Dendritic cell treated with granulocyte-macrophage colony-stimulating factor and Interleukin-4, amounts not matched to agents 40 ng/mL and 50 ng/mL, for 4 days (primary cell): ENCODE measurements at regions not wholly inside any gene's neighbourhood (a gene's known extent, or its start where the extent isn't known, plus 50 kb on each side); places are given as distances from the start of the nearest gene placed in this dataset.

ENCODE experiments used
- H3K27ac Mint-ChIP-seq: one replicate; pipeline ENCODE4 v1.8.0; 2022; ENCODE audit warnings: mild to moderate bottlenecking, mixed read lengths
- H3K27me3 Mint-ChIP-seq: one replicate; pipeline ENCODE4 v1.8.0; 2022; ENCODE audit warnings: mild to moderate bottlenecking, mixed read lengths
- H3K36me3 Mint-ChIP-seq: one replicate; pipeline ENCODE4 v1.8.0; 2022; ENCODE audit warnings: low read depth, mixed read lengths
- H3K4me1 Mint-ChIP-seq: one replicate; pipeline ENCODE4 v1.8.0; 2022; ENCODE audit warnings: low read depth, mixed read lengths
- H3K4me3 Mint-ChIP-seq: one replicate; pipeline ENCODE4 v1.8.0; 2022; ENCODE audit warnings: mild to moderate bottlenecking, moderate library complexity, mixed read lengths
- H3K9me3 Mint-ChIP-seq: one replicate; pipeline ENCODE4 v1.8.0; 2022; ENCODE audit warnings: mixed read lengths
- intact Hi-C: fragments of 100-400 bp; cut with micrococcal nuclease; formaldehyde crosslinking; loops from one replicate; pipeline ENCODE4 v1.15.0; 2022

- Mint-ChIP-seq H3K4me3 (no peak overlapping the region), H3K36me3 (no peaks in the 10 kb centered on the region), H3K4me1 (no peaks in the 10 kb centered on the region), H3K27me3 (no peaks in the 10 kb centered on the region), H3K27ac (no peak overlapping the region), H3K9me3 (peaks cover 6% of the 10 kb centered on the region)
- intact Hi-C loops: no loop called here
These were observed 86.5 kb downstream of the MTRR start for GRCh38 chr5:7955476-7955875.

GRCh38 chr5:7957329-7957728 is 88.4 kb downstream of the MTRR start:
- H3K27ac Mint-ChIP-seq: no peak overlapping the region

GRCh38 chr5:7960142-7960541 is 91.2 kb downstream of the MTRR start:
- Mint-ChIP-seq H3K27me3 (no peaks in the 10 kb centered on the region), H3K27ac (no peak overlapping the region), H3K36me3 (no peaks in the 10 kb centered on the region), H3K9me3 (no peaks in the 10 kb centered on the region), H3K4me3 (no peak overlapping the region), H3K4me1 (no peaks in the 10 kb centered on the region)
- intact Hi-C loops: no loop called here

More at GRCh38 chr5:7957329-7957728, 88.4 kb downstream of the MTRR start:
- Mint-ChIP-seq H3K36me3 (no peaks in the 10 kb centered on the region), H3K4me1 (no peaks in the 10 kb centered on the region), H3K9me3 (no peaks in the 10 kb centered on the region), H3K4me3 (no peak overlapping the region), H3K27me3 (no peaks in the 10 kb centered on the region)
- intact Hi-C loops: no loop called here

- intact Hi-C loops: no loop called here
- H3K4me1 Mint-ChIP-seq: no peaks in the 10 kb centered on the region
- H3K36me3 Mint-ChIP-seq: no peaks in the 10 kb centered on the region
- no peak overlapping the region for H3K27ac Mint-ChIP-seq
- no peaks in the 10 kb centered on the region for H3K9me3 Mint-ChIP-seq
- H3K4me3 Mint-ChIP-seq: no peak overlapping the region
- no peaks in the 10 kb centered on the region for H3K27me3 Mint-ChIP-seq
These were observed 92.6 kb downstream of the MTRR start for GRCh38 chr5:7961540-7961939.

- no peaks in the 10 kb centered on the region for H3K4me1 Mint-ChIP-seq
- intact Hi-C loops: no loop called here
- no peak overlapping the region for H3K4me3 Mint-ChIP-seq
- no peaks in the 10 kb centered on the region for H3K27me3 Mint-ChIP-seq
- H3K9me3 Mint-ChIP-seq: peaks cover 9% of the 10 kb centered on the region
- H3K27ac Mint-ChIP-seq: no peak overlapping the region
- no peaks in the 10 kb centered on the region for H3K36me3 Mint-ChIP-seq
These were observed 101.9 kb downstream of the MTRR start for GRCh38 chr5:7970816-7971215.

GRCh38 chr5:7976411-7977190 is 107.7 kb downstream of the MTRR start:
- no peaks in the 10 kb centered on the region for H3K4me1 Mint-ChIP-seq
- H3K27ac Mint-ChIP-seq: no peak overlapping the region
- peaks cover 9% of the 10 kb centered on the region for H3K9me3 Mint-ChIP-seq
- intact Hi-C loops: no loop called here
- no peak overlapping the region for H3K4me3 Mint-ChIP-seq
- H3K36me3 Mint-ChIP-seq: no peaks in the 10 kb centered on the region
- H3K27me3 Mint-ChIP-seq: no peaks in the 10 kb centered on the region

- H3K9me3 Mint-ChIP-seq: no peaks in the 10 kb centered on the region
- H3K36me3 Mint-ChIP-seq: no peaks in the 10 kb centered on the region
- no peaks in the 10 kb centered on the region for H3K27me3 Mint-ChIP-seq
- intact Hi-C loops: no loop called here
- H3K4me1 Mint-ChIP-seq: no peaks in the 10 kb centered on the region
- no peak overlapping the region for H3K27ac Mint-ChIP-seq
- H3K4me3 Mint-ChIP-seq: no peak overlapping the region
These were observed 109.2 kb downstream of the MTRR start for GRCh38 chr5:7978114-7978513.

- Mint-ChIP-seq H3K9me3 (no peaks in the 10 kb centered on the region), H3K4me3 (no peak overlapping the region), H3K27ac (no peak overlapping the region), H3K27me3 (no peaks in the 10 kb centered on the region), H3K36me3 (no peaks in the 10 kb centered on the region), H3K4me1 (no peaks in the 10 kb centered on the region)
- intact Hi-C loops: no loop called here
These were observed 110.0 kb downstream of the MTRR start for GRCh38 chr5:7978991-7979390.

- Mint-ChIP-seq H3K4me1 (no peaks in the 10 kb centered on the region), H3K4me3 (no peak overlapping the region), H3K36me3 (no peaks in the 10 kb centered on the region), H3K27ac (no peak overlapping the region), H3K9me3 (no peaks in the 10 kb centered on the region), H3K27me3 (no peaks in the 10 kb centered on the region)
- intact Hi-C loops: no loop called here
These were observed 111.9 kb downstream of the MTRR start for GRCh38 chr5:7980881-7981280.

- no peaks in the 10 kb centered on the region for H3K27me3 Mint-ChIP-seq
- intact Hi-C loops: no loop called here
- no peaks in the 10 kb centered on the region for H3K9me3 Mint-ChIP-seq
- no peaks in the 10 kb centered on the region for H3K36me3 Mint-ChIP-seq
- H3K4me3 Mint-ChIP-seq: no peak overlapping the region
- no peaks in the 10 kb centered on the region for H3K4me1 Mint-ChIP-seq
- H3K27ac Mint-ChIP-seq: no peak overlapping the region
These were observed 114.5 kb downstream of the MTRR start for GRCh38 chr5:7983433-7983832.

GRCh38 chr5:7991125-7991821 is 122.3 kb downstream of the MTRR start:
- Mint-ChIP-seq H3K27ac (no peak overlapping the region), H3K36me3 (no peaks in the 10 kb centered on the region), H3K9me3 (peaks cover 14% of the 10 kb centered on the region), H3K27me3 (no peaks in the 10 kb centered on the region), H3K4me1 (no peaks in the 10 kb centered on the region), H3K4me3 (no peak overlapping the region)
- intact Hi-C loops: no loop called here

GRCh38 chr5:7995688-7996294 is 126.8 kb downstream of the MTRR start:
- Mint-ChIP-seq H3K36me3 (no peaks in the 10 kb centered on the region), H3K4me3 (no peak overlapping the region), H3K9me3 (peaks cover 21% of the 10 kb centered on the region), H3K27me3 (no peaks in the 10 kb centered on the region), H3K4me1 (no peaks in the 10 kb centered on the region), H3K27ac (no peak overlapping the region)
- intact Hi-C loops: no loop called here

GRCh38 chr5:8005416-8005815 is 136.5 kb downstream of the MTRR start:
- no peaks in the 10 kb centered on the region for H3K27me3 Mint-ChIP-seq
- no peak overlapping the region for H3K4me3 Mint-ChIP-seq
- H3K36me3 Mint-ChIP-seq: no peaks in the 10 kb centered on the region
- intact Hi-C loops: no loop called here
- peaks cover 27% of the 10 kb centered on the region for H3K9me3 Mint-ChIP-seq
- no peak overlapping the region for H3K27ac Mint-ChIP-seq
- no peaks in the 10 kb centered on the region for H3K4me1 Mint-ChIP-seq

GRCh38 chr5:8012131-8012977 is 143.4 kb downstream of the MTRR start:
- peaks cover 14% of the 10 kb centered on the region for H3K9me3 Mint-ChIP-seq

More at GRCh38 chr5:8012131-8012977, 143.4 kb downstream of the MTRR start:
- H3K4me1 Mint-ChIP-seq: no peaks in the 10 kb centered on the region
- no peaks in the 10 kb centered on the region for H3K27me3 Mint-ChIP-seq
- no peaks in the 10 kb centered on the region for H3K36me3 Mint-ChIP-seq
- no peak overlapping the region for H3K4me3 Mint-ChIP-seq
- H3K27ac Mint-ChIP-seq: no peak overlapping the region
- intact Hi-C loops: no loop called here
